ENCODE measurements at regions not wholly inside any gene's neighbourhood (a gene's known extent, or its start where the extent isn't known, plus 50 kb on each side); places are given as distances from the start of the nearest gene placed in this dataset.

GRCh38 chr2:144999071-144999875, 479.4 kb upstream of the ZEB2 start (continued):
- TF ChIP-seq, protein P1, sequence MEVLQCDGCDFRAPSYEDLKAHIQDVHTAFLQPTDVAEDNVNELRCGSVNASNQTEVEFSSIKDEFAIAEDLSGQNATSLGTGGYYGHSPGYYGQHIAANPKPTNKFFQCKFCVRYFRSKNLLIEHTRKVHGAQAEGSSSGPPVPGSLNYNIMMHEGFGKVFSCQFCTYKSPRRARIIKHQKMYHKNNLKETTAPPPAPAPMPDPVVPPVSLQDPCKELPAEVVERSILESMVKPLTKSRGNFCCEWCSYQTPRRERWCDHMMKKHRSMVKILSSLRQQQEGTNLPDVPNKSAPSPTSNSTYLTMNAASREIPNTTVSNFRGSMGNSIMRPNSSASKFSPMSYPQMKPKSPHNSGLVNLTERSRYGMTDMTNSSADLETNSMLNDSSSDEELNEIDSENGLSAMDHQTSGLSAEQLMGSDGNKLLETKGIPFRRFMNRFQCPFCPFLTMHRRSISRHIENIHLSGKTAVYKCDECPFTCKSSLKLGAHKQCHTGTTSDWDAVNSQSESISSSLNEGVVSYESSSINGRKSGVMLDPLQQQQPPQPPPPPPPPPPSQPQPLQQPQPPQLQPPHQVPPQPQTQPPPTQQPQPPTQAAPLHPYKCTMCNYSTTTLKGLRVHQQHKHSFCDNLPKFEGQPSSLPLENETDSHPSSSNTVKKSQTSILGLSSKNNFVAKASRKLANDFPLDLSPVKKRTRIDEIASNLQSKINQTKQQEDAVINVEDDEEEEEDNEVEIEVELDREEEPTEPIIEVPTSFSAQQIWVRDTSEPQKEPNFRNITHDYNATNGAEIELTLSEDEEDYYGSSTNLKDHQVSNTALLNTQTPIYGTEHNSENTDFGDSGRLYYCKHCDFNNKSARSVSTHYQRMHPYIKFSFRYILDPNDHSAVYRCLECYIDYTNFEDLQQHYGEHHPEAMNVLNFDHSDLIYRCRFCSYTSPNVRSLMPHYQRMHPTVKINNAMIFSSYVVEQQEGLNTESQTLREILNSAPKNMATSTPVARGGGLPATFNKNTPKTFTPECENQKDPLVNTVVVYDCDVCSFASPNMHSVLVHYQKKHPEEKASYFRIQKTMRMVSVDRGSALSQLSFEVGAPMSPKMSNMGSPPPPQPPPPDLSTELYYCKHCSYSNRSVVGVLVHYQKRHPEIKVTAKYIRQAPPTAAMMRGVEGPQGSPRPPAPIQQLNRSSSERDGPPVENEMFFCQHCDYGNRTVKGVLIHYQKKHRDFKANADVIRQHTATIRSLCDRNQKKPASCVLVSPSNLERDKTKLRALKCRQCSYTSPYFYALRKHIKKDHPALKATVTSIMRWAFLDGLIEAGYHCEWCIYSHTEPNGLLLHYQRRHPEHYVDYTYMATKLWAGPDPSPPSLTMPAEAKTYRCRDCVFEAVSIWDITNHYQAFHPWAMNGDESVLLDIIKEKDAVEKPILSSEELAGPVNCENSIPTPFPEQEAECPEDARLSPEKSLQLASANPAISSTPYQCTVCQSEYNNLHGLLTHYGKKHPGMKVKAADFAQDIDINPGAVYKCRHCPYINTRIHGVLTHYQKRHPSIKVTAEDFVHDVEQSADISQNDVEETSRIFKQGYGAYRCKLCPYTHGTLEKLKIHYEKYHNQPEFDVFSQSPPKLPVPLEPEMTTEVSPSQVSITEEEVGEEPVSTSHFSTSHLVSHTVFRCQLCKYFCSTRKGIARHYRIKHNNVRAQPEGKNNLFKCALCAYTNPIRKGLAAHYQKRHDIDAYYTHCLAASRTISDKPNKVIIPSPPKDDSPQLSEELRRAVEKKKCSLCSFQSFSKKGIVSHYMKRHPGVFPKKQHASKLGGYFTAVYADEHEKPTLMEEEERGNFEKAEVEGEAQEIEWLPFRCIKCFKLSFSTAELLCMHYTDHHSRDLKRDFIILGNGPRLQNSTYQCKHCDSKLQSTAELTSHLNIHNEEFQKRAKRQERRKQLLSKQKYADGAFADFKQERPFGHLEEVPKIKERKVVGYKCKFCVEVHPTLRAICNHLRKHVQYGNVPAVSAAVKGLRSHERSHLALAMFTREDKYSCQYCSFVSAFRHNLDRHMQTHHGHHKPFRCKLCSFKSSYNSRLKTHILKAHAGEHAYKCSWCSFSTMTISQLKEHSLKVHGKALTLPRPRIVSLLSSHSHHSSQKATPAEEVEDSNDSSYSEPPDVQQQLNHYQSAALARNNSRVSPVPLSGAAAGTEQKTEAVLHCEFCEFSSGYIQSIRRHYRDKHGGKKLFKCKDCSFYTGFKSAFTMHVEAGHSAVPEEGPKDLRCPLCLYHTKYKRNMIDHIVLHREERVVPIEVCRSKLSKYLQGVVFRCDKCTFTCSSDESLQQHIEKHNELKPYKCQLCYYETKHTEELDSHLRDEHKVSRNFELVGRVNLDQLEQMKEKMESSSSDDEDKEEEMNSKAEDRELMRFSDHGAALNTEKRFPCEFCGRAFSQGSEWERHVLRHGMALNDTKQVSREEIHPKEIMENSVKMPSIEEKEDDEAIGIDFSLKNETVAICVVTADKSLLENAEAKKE (CRISPR knock-in tag; IDR thresholded peaks at IDR 0.05): no peak
- TF ChIP-seq NANOG (IDR thresholded peaks at IDR 0.05; ENCODE audit: borderline replicate concordance): no peak
- TF ChIP-seq ETS1 (IDR thresholded peaks at IDR 0.05): no peak
- no peak for TF ChIP-seq CTCF (conservative IDR thresholded peaks at IDR 0.05; ENCODE audit: low read depth in 2 of 2)

GRCh38 chr2:144998435-144998834, 478.5 kb upstream of the ZEB2 start:
- no peaks in the 10 kb centered on the region for H3K9me3 Mint-ChIP-seq
- Histone ChIP-seq H2AFZ (no peak overlapping the region), H3K4me2 (no peak overlapping the region), H3K36me3 (ENCODE audit: insufficient read depth) (no peaks in the 10 kb centered on the region), H3K79me2 (replicated peaks; ENCODE audit: insufficient read depth) (no peaks in the 10 kb centered on the region), H3F3A (replicated peaks; ENCODE audit: low read depth) (no peaks in the 10 kb centered on the region), H4K20me1 (replicated peaks; ENCODE audit: insufficient read depth) (no peaks in the 10 kb centered on the region), H3K9me2 (ENCODE audit: insufficient read depth) (no peaks in the 10 kb centered on the region), H3K4me3 (no peak overlapping the region), H3K27me3 (ENCODE audit: insufficient read depth) (no peaks in the 10 kb centered on the region), H3K27ac (ENCODE audit: low read depth) (no peak overlapping the region), H3K4me1 (ENCODE audit: insufficient read depth) (no peaks in the 10 kb centered on the region)
- no peak overlapping the region for H3K27ac Mint-ChIP-seq
- H3K4me1 Mint-ChIP-seq: no peaks in the 10 kb centered on the region
- H3K27me3 Mint-ChIP-seq (ENCODE audit: insufficient read depth, low read depth, poor library complexity): peaks cover 2% of the 10 kb centered on the region
- H3K4me3 Mint-ChIP-seq: no peak overlapping the region
- ATAC-seq (no peak), DNase-seq (ENCODE audit: low spot score) (no peak)
- H3K36me3 Mint-ChIP-seq (ENCODE audit: low read depth): no peaks in the 10 kb centered on the region
- TF ChIP-seq CREB1 (CRISPR knock-in tag; IDR thresholded peaks at IDR 0.05; ENCODE audit: low read depth) (no peak), NANOG (IDR thresholded peaks at IDR 0.05; ENCODE audit: borderline replicate concordance) (no peak)
- TF ChIP-seq, protein P1 (CRISPR knock-in tag; IDR thresholded peaks at IDR 0.05): no peak

Data from GM23338 (cell line).